Right lobe of liver (tissue), 6 donors: ENCODE measurements at regions not wholly inside any gene's neighbourhood (a gene's known extent, or its start where the extent isn't known, plus 50 kb on each side); places are given as distances from the start of the nearest gene placed in this dataset.

Experiments used
- ATAC-seq, 4 donors: fragments of 200-7000 bp; cut with Tn5 transposase; one replicate each; pipeline ENCODE4 v1.9.1; 2020; ENCODE audit warnings: mild to moderate bottlenecking in 4 of 4, moderate library complexity in 4 of 4
- DNase-seq, 3 donors: peaks; one replicate each; pipeline ENCODE4 v3.0.0-alpha.2; 2020
- H3K27ac ChIP-seq, 3 donors: fragments of 200-600 bp; one replicate each; pipeline ENCODE4 v1.8.0; 2022
- H3K27me3 ChIP-seq, 2 donors: fragments of 200-600 bp; one replicate each; pipeline ENCODE4 v1.8.0; 2022
- H3K36me3 ChIP-seq, 4 donors: fragments of 200-600 bp; sonication (generic) in 1 of 4; one replicate each; pipeline versions ENCODE4 v1.5.1 to v1.8.0; 2017 to 2022; ENCODE audit warnings: control low read depth in 1 of 4
- H3K4me1 ChIP-seq, 4 donors: fragments of 200-600 bp; sonication (generic) in 1 of 4; one replicate each; pipeline versions ENCODE4 v1.5.1 to v1.8.0; 2017 to 2022; ENCODE audit warnings: control low read depth in 1 of 4
- H3K4me3 ChIP-seq, 3 donors: fragments of 200-600 bp; one replicate each; pipeline ENCODE4 v1.8.0; 2022
- H3K9me3 ChIP-seq, 4 donors: fragments of 200-600 bp; sonication (generic) in 1 of 4; one replicate each; pipeline versions ENCODE4 v1.5.1 to v1.8.0; 2017 to 2022; ENCODE audit warnings: control low read depth in 1 of 4
- CTCF ChIP-seq, 4 donors: fragments of 200-600 bp in 3 of 4; fragments of 450-650 bp in 1 of 4; IDR thresholded peaks; one replicate each; pipeline versions ENCODE4 v1.5.1 to v1.8.0; 2016 to 2022; ENCODE audit warnings: antibody characterized with exemption in 4 of 4, mild to moderate bottlenecking in 2 of 4
- POLR2A ChIP-seq: fragments of 450-650 bp; IDR thresholded peaks from one replicate; pipeline ENCODE4 v1.6.1; 2017; ENCODE audit warnings: antibody characterized with exemption, mild to moderate bottlenecking
- WGBS: methylation state at CpG from one replicate; pipeline ENCODE4 v1.1.6; 2018; ENCODE audit warnings: low coverage, low lambda C conversion rate; ENCODE audit not compliant: insufficient coverage; ENCODE audit errors: missing lambda C conversion rate; 5-methylcytosine and 5-hydroxymethylcytosine counted together
- intact Hi-C, 2 donors: fragments of 100-400 bp; cut with DNase I; formaldehyde crosslinking; loops; one replicate each; pipeline versions ENCODE4 v1.11.2 to v1.14.1; 2022
- donor health status: DM: no; HTN: yes; CAD: no.
- donor health status: DM: no; HTN: no; CAD: no.
- donor health status: DM: no; HTN: no; CAD: no.
- donor health status: DM: no; HTN: yes; CAD: no.
- donor health status: DM: no; HTN: yes; CAD: no.

DNA sequence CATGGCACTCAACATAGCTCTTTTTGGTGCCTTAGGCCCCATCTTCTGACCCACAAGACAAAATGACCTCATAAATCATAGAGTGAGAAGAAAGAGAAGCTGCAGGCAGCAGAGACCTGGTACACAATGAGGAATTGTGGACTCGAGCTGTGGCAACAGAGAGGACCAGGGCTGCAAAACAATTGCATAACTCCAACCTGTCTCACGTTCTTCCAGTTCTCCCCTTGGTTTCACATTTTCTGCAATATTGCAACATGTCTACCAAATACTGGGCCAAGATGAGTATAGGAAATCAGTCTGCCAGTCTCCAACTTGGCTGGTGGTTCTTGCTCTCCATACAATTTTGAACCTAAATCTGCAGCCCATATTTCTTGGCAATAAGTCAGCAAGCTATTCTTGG is 105.3 kb downstream of the KDR start:
- no peak for ATAC-seq
- Histone ChIP-seq H3K4me1 (no peaks in the 10 kb centered on the region), H3K36me3 (no peaks in the 10 kb centered on the region), H3K27me3 (no peaks in the 10 kb centered on the region), H3K9me3 (no peaks in the 10 kb centered on the region), H3K27ac (no peak overlapping the region), H3K4me3 (no peak overlapping the region)
- intact Hi-C loops: no loop called here
- WGBS: 26% methylated on average over 2 of the region's 2 CpGs
- TF ChIP-seq POLR2A (no peak), CTCF (IDR thresholded peaks at IDR 0.05) (no peak)
- no peak for DNase-seq

DNA sequence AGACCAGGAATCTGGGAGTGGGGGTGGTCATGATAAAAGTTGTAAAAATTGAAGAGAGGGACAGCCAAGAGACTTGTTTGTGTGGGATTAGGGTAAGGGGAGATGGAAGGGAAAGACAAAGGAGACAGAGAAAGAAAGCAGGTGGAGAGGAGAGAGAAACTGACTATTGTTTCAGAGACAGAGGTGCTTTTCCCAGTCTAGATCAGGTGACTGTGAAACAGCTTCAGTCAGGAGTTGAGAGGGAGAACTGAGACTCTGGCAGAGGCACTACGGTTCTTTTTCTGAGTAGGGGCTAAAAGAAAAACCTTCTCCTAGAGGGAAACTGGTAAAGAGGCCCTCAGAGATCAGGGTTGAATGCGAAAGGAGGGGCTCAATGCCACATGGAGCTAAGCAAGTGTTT is 106.4 kb downstream of the KDR start:
- Histone ChIP-seq H3K36me3 (no peaks in the 10 kb centered on the region), H3K4me1 (no peaks in the 10 kb centered on the region), H3K4me3 (no peak overlapping the region), H3K9me3 (no peaks in the 10 kb centered on the region), H3K27me3 (no peaks in the 10 kb centered on the region), H3K27ac (no peak overlapping the region)
- intact Hi-C loops: no loop called here
- DNase-seq: no peak
- whole genome bisulfite sequencing: 14% methylated on average over 2 of the region's 2 CpGs
- TF ChIP-seq POLR2A (no peak), CTCF (IDR thresholded peaks at IDR 0.05) (no peak)
- no peak for ATAC-seq

DNA sequence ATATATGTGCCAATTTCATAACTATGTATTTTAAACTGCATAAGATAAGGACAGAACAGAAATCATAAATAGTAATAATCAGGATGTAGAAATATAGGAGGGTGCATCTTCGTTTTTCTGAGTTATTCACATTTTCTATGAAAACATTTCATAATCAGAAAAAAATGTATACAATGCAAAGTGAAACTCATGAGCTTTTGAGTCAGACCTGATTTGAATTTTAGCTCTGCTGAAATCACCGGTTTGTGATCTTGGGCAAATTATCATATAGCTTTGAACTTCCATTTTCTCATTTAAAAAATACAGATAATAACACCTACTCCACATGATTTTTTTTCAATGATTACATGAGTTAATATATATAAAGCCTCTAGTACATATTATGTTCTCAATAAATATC is 106.9 kb downstream of the KDR start:
- ATAC-seq: no peak
- no peak overlapping the region for H3K4me3 ChIP-seq
- H3K27me3 ChIP-seq: no peaks in the 10 kb centered on the region
- H3K4me1 ChIP-seq: no peaks in the 10 kb centered on the region
- WGBS: 42% methylated on average over 2 of the region's 2 CpGs
- no peaks in the 10 kb centered on the region for H3K36me3 ChIP-seq
- H3K9me3 ChIP-seq: no peaks in the 10 kb centered on the region
- intact Hi-C loops: no loop called here
- TF ChIP-seq POLR2A: no peak
- no peak for TF ChIP-seq CTCF (IDR thresholded peaks at IDR 0.05)
- no peak for DNase-seq
- H3K27ac ChIP-seq: no peak overlapping the region

DNA sequence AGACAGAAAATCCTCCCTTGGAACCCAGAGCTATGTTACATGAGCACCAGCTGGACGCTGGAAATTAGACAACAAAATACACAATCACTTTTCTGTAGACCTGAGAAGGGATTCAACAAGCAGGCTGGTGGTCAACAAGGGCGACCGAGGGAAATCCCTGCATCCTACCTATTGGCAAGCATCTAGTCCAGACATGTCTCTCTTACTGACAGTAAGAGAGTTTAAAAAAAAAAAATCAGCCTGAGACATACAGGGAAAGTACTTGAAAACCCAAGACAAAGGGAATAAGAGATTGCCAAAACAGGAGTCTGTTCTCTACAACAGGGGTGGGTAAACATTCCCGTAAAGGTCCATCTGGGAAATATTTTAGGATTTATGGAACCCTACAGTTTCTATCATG is 108.0 kb downstream of the KDR start:
- no peaks in the 10 kb centered on the region for H3K9me3 ChIP-seq
- TF ChIP-seq CTCF (IDR thresholded peaks at IDR 0.05): no peak
- TF ChIP-seq POLR2A: no peak
- H3K36me3 ChIP-seq: no peaks in the 10 kb centered on the region
- WGBS: 66% methylated on average over 4 of the region's 4 CpGs
- intact Hi-C loops: no loop called here
- H3K4me3 ChIP-seq: no peak overlapping the region
- no peaks in the 10 kb centered on the region for H3K27me3 ChIP-seq
- no peaks in the 10 kb centered on the region for H3K4me1 ChIP-seq
- DNase-seq: no peak
- no peak overlapping the region for H3K27ac ChIP-seq
- ATAC-seq: no peak

DNA sequence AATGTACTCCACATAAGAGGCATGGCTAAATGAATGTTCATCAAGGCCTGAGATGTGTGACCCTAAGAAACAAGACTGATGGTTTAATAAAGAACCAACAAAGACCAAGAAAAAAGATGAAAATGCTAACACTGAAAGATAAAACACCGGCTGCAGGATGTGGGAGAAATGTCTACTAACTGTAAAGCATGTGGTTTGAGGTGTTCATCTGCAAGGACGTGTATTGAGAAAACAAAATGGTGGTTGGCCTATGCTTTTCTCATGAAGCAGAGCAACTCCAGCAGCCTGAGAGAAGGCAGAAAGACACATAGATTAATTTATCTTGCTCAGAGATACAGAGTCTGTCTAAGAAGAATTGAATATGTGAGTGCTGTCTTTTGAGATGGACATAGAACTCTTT is 109.3 kb downstream of the KDR start:
- no peak for DNase-seq
- H3K27me3 ChIP-seq: no peaks in the 10 kb centered on the region
- no peaks in the 10 kb centered on the region for H3K36me3 ChIP-seq
- no peaks in the 10 kb centered on the region for H3K9me3 ChIP-seq
- WGBS: 43% methylated on average over 2 of the region's 2 CpGs
- ATAC-seq: no peak
- TF ChIP-seq CTCF (IDR thresholded peaks at IDR 0.05) (no peak), POLR2A (no peak)
- no peak overlapping the region for H3K4me3 ChIP-seq
- no peak overlapping the region for H3K27ac ChIP-seq
- no peaks in the 10 kb centered on the region for H3K4me1 ChIP-seq
- intact Hi-C loops: no loop called here
